ENCODE measurements at regions not wholly inside any gene's neighbourhood (a gene's known extent, or its start where the extent isn't known, plus 50 kb on each side); places are given as distances from the start of the nearest gene placed in this dataset.

GRCh38 chr12:102755266-102755665 is 161.8 kb downstream of the PAH start:
- Histone ChIP-seq H2BK5ac (ENCODE audit: low read depth, low read length) (no peak overlapping the region), H3K9me3 (ENCODE audit: insufficient read depth in 2 of 2, low read depth in 1 of 2, low read length in 1 of 2) (no peaks in the 10 kb centered on the region), H4K91ac (replicated peaks; ENCODE audit: insufficient read length, low read length) (no peak overlapping the region), H4K20me1 (replicated peaks in 1 of 2; ENCODE audit: control insufficient read depth in 1 of 2, insufficient read depth in 2 of 2, low read length in 2 of 2) (no peaks in the 10 kb centered on the region), H2BK120ac (replicated peaks; ENCODE audit: low read depth, low read length) (no peak overlapping the region), H3K79me2 (ENCODE audit: control insufficient read depth in 1 of 2, insufficient read depth in 2 of 2, low read length in 2 of 2) (no peaks in the 10 kb centered on the region), H2AK5ac (ENCODE audit: low read depth, low read length) (no peak overlapping the region), H3K9ac (replicated peaks in 1 of 4; ENCODE audit: extremely low read depth in 1 of 4, low read depth in 3 of 4, low read length in 3 of 4) (no peak overlapping the region), H3K23ac (ENCODE audit: insufficient read length) (no peak overlapping the region), H3K27me3 (replicated peaks in 1 of 4; ENCODE audit: control insufficient read depth in 3 of 4, extremely low read depth in 1 of 4, insufficient read depth in 3 of 4, low read length in 3 of 4) (no peaks in the 10 kb centered on the region), H2AFZ (ENCODE audit: low read length) (no peak overlapping the region), H2BK15ac (ENCODE audit: low read length) (no peak overlapping the region), H4K8ac (ENCODE audit: extremely low read depth, insufficient read depth, low read length) (no peak overlapping the region), H3K79me1 (ENCODE audit: low read depth, low read length) (no peaks in the 10 kb centered on the region), H3K27ac (ENCODE audit: low read depth, low read length) (no peak overlapping the region), H3K18ac (ENCODE audit: extremely low read depth, low read length) (no peak overlapping the region), H3K56ac (replicated peaks; ENCODE audit: insufficient read length, low read depth, low read length) (no peak overlapping the region), H2BK12ac (ENCODE audit: low read depth, low read length) (no peak overlapping the region), H3K14ac (ENCODE audit: insufficient read length) (no peak overlapping the region), H3K4me3 (ENCODE audit: extremely low read depth in 1 of 4, insufficient read depth in 2 of 4, low read depth in 3 of 4, low read length in 4 of 4) (no peak overlapping the region), H4K5ac (ENCODE audit: insufficient read length, low read depth, low read length) (no peak overlapping the region), H3K23me2 (ENCODE audit: low read depth, low read length) (no peaks in the 10 kb centered on the region), H3K4ac (replicated peaks; ENCODE audit: insufficient read length, low read depth, low read length) (no peak overlapping the region), H2BK20ac (ENCODE audit: low read length) (no peak overlapping the region), H3K36me3 (ENCODE audit: control insufficient read depth in 2 of 4, insufficient read depth in 4 of 4, low read length in 3 of 4) (no peaks in the 10 kb centered on the region), H3K4me2 (ENCODE audit: insufficient read depth in 1 of 2, low read depth in 2 of 2, low read length in 2 of 2) (no peak overlapping the region), H3K4me1 (replicated peaks in 1 of 4; ENCODE audit: control insufficient read depth in 3 of 4, insufficient read depth in 4 of 4, low read length in 3 of 4) (no peaks in the 10 kb centered on the region)
- no peak for FAIRE-seq
- TF ChIP-seq TAF7 (optimal IDR thresholded peaks at IDR 0.05; ENCODE audit: borderline replicate concordance, low read depth, low read length), result no peak
- TF ChIP-seq MAX (IDR thresholded peaks at IDR 0.05), result no peak
- no peak for TF ChIP-seq CBX8 (IDR thresholded peaks at IDR 0.05; ENCODE audit: borderline replicate concordance, low read depth, low read length)
- no peak for TF ChIP-seq SP2 (IDR thresholded peaks at IDR 0.05; ENCODE audit: low read length)
- TF ChIP-seq ASH2L (IDR thresholded peaks at IDR 0.05; ENCODE audit: low read length), result no peak
- no peak for TF ChIP-seq ATF2 (IDR thresholded peaks at IDR 0.05; ENCODE audit: low read length)
- no peak for TF ChIP-seq CHD2 (IDR thresholded peaks at IDR 0.05; ENCODE audit: low read length)
- no peak for TF ChIP-seq YY1 (IDR thresholded peaks at IDR 0.05; ENCODE audit: low read depth, low read length)
- no peak for TF ChIP-seq SIX5 (IDR thresholded peaks at IDR 0.05; ENCODE audit: low read depth, low read length)
- TF ChIP-seq KDM4A (IDR thresholded peaks at IDR 0.05; ENCODE audit: low read depth, low read length, severe bottlenecking), result no peak
- TF ChIP-seq E2F6 (IDR thresholded peaks at IDR 0.05), result no peak
- ChIA-PET CTCF (ENCODE audit: partially characterized antibody) (no interaction called here), POLR2A (ENCODE audit: partially characterized antibody) (no interaction called here)
- WGBS, 2 experiments (ENCODE audit: extremely low coverage in 1 of 2, insufficient coverage in 1 of 2, insufficient read length in 1 of 2, insufficient replicate concordance in 2 of 2, low coverage in 1 of 2, low lambda C conversion rate in 2 of 2, missing lambda C conversion rate in 1 of 2), result 92% methylated on average over 3 of the region's 3 CpGs; no CpG with 5 or more reads in 1 of the 2 experiments
- no peak for DNase-seq (ENCODE audit: low read depth in 1 of 2, low spot score in 2 of 2)

All from H1 (cell line).